Prostate gland (tissue), 2 donors: ENCODE measurements at regions not wholly inside any gene's neighbourhood (a gene's known extent, or its start where the extent isn't known, plus 50 kb on each side); places are given as distances from the start of the nearest gene placed in this dataset.

Experiments used
- DNase-seq: peaks from one replicate; pipeline ENCODE4 v3.0.0-alpha.2; 2019; ENCODE audit warnings: low spot score
- H3K27ac ChIP-seq, 2 donors: fragments of 200-600 bp; sonication (generic); 2 replicates each; pipeline ENCODE4 v1.5.1; 2017 to 2019
- H3K27me3 ChIP-seq: fragments of 200-600 bp; sonication (generic); replicated peaks from 2 replicates; pipeline ENCODE4 v1.5.1; 2019; ENCODE audit not compliant: insufficient read depth
- H3K36me3 ChIP-seq, 2 donors: fragments of 200-600 bp; sonication (generic); 1 replicate in 1 of 2; 2 replicates in 1 of 2; pipeline versions ENCODE4 v1.5.1 to v1.8.1; 2017 to 2019
- H3K4me1 ChIP-seq: fragments of 200-600 bp; sonication (generic); replicated peaks from 2 replicates; pipeline ENCODE4 v1.5.1; 2019
- H3K4me3 ChIP-seq, 2 donors: fragments of 200-600 bp; sonication (generic); 2 replicates each; pipeline ENCODE4 v1.5.1; 2017 to 2019
- H3K9me3 ChIP-seq: fragments of 200-600 bp; sonication (generic); 2 replicates; pipeline ENCODE4 v1.5.1; 2017
- CTCF ChIP-seq, 4 experiments: fragments of 200-600 bp in 2 of 4; fragments of 450-650 bp in 2 of 4; sonication (generic) in 2 of 4; IDR thresholded peaks; 1 replicate in 3 of 4; 2 replicates in 1 of 4; pipeline ENCODE4 v1.5.1; 2016 to 2019; ENCODE audit warnings: antibody characterized with exemption in 4 of 4, mild to moderate bottlenecking in 2 of 4, moderate library complexity in 2 of 4
- POLR2A ChIP-seq: fragments of 450-650 bp; IDR thresholded peaks from one replicate; pipeline ENCODE4 v1.6.1; 2016; ENCODE audit warnings: antibody characterized with exemption, mild to moderate bottlenecking
- POLR2AphosphoS5 ChIP-seq: sonication (generic); formaldehyde crosslinking; IDR thresholded peaks from one replicate; pipeline ENCODE4 v1.6.1; 2017; ENCODE audit warnings: antibody characterized with exemption
- WGBS: methylation state at CpG from one replicate; pipeline ENCODE4 v1.1.5; 2018; 5-methylcytosine and 5-hydroxymethylcytosine counted together
- intact Hi-C: fragments of 100-400 bp; cut with DNase I; formaldehyde crosslinking; loops from one replicate; pipeline ENCODE4 v1.14.2; 2022

GRCh38 chr6:14876778-14877613, 368.9 kb upstream of the JARID2 start:
- TF ChIP-seq POLR2A (no peak), CTCF (IDR thresholded peaks at IDR 0.05) (no peak), POLR2AphosphoS5 (no peak)
- WGBS = 66% methylated on average over 11 of the region's 11 CpGs
- Histone ChIP-seq H3K27me3 (no peaks in the 10 kb centered on the region), H3K4me1 (no peaks in the 10 kb centered on the region), H3K27ac (no peak overlapping the region), H3K36me3 (no peaks in the 10 kb centered on the region), H3K4me3 (no peak overlapping the region), H3K9me3 (no peaks in the 10 kb centered on the region)
- no peak for DNase-seq
- intact Hi-C loops = no loop called here

- Histone ChIP-seq H3K4me3 (no peak overlapping the region), H3K27me3 (no peaks in the 10 kb centered on the region), H3K9me3 (no peaks in the 10 kb centered on the region), H3K27ac (no peak overlapping the region), H3K4me1 (no peaks in the 10 kb centered on the region), H3K36me3 (no peaks in the 10 kb centered on the region)
- intact Hi-C loops = no loop called here
- no peak for DNase-seq
- 79% methylated on average over 3 of the region's 3 CpGs for WGBS
- TF ChIP-seq CTCF (IDR thresholded peaks at IDR 0.05) (no peak), POLR2A (no peak), POLR2AphosphoS5 (no peak)
Measured at GRCh38 chr6:14877758-14878157, 368.1 kb upstream of the JARID2 start.

DNA sequence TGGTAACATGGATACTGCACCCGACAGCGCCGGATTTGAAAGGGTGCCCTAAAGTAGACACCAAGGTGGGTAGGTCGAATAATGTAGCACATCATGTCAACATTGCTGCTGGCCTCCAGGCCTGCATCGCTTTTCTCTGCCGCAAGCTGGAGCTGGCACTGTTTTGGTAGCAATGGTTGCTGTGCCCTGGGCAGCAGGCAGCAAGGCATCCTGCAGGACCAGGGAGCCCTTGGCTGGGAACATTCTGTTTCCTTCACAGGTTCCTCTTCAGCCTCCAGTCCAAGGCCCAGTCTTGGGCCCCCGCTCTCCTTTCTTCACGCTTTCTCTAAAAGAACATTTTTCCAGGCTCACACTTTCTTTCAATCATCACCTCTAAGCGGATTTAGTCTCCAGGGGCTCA, 365.8 kb upstream of the JARID2 start:
- no peaks in the 10 kb centered on the region for H3K36me3 ChIP-seq
- TF ChIP-seq CTCF (IDR thresholded peaks at IDR 0.05) = no peak
- TF ChIP-seq POLR2AphosphoS5 = no peak
- no peak for TF ChIP-seq POLR2A
- no peaks in the 10 kb centered on the region for H3K27me3 ChIP-seq
- no peak overlapping the region for H3K27ac ChIP-seq
- H3K9me3 ChIP-seq = no peaks in the 10 kb centered on the region
- intact Hi-C loops = no loop called here
- 97% methylated on average over 9 of the region's 9 CpGs for WGBS
- H3K4me1 ChIP-seq = no peaks in the 10 kb centered on the region
- no peak overlapping the region for H3K4me3 ChIP-seq
- DNase-seq = no peak

DNA sequence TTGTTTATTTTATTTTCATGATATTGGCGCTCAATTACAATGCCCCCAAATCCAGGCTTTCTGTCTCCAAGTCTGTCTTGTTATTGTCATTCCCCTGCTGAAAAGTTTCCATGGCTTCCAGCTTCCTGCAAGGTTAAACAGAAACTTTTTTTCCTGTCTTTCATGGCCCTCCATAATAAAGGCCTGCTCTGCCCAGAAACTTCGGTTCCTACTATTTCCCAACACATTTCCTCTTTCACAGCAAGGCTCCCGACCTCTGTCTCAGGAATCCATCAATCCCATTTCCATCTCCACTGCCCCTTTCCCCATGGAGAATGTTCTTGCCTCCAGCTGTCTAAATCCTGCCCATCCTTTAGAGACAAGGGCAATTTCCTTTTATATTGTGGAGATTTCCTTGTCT, 365.2 kb upstream of the JARID2 start:
- H3K4me3 ChIP-seq = no peak overlapping the region
- H3K27me3 ChIP-seq = no peaks in the 10 kb centered on the region
- DNase-seq = no peak
- no peak overlapping the region for H3K27ac ChIP-seq
- H3K4me1 ChIP-seq = no peaks in the 10 kb centered on the region
- TF ChIP-seq POLR2AphosphoS5 = no peak
- TF ChIP-seq POLR2A = no peak
- no peak for TF ChIP-seq CTCF (IDR thresholded peaks at IDR 0.05)
- 79% methylated on average over 3 of the region's 3 CpGs for WGBS
- H3K36me3 ChIP-seq = no peaks in the 10 kb centered on the region
- intact Hi-C loops = no loop called here
- no peaks in the 10 kb centered on the region for H3K9me3 ChIP-seq

DNA sequence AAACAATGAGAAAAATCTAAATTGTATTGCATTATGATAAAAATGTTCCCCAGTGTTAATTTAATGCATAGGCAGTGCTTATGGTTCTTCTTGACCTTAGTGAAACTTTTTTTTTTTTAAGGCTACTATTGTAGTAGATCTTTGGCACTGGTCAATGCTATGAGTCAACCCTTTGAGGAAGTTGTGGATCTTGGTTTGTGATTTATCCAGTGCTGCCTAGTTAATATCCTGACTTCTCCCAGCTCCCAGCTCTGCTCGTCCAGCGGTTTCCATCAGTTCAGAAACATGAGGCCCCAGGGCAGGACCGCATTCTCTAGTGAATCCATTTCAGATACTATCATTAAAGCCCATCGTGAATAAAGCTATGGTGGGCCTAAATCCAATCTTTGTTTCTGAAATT, 364.5 kb upstream of the JARID2 start:
- no peaks in the 10 kb centered on the region for H3K4me1 ChIP-seq
- no peak for DNase-seq
- WGBS = 79% methylated on average over 4 of the region's 4 CpGs
- H3K36me3 ChIP-seq = no peaks in the 10 kb centered on the region
- no peak overlapping the region for H3K4me3 ChIP-seq
- H3K27me3 ChIP-seq = no peaks in the 10 kb centered on the region
- TF ChIP-seq CTCF (IDR thresholded peaks at IDR 0.05) (no peak), POLR2A (no peak), POLR2AphosphoS5 (no peak)
- intact Hi-C loops = no loop called here
- no peaks in the 10 kb centered on the region for H3K9me3 ChIP-seq
- H3K27ac ChIP-seq = no peak overlapping the region
